ENCODE measurements at regions not wholly inside any gene's neighbourhood (a gene's known extent, or its start where the extent isn't known, plus 50 kb on each side); places are given as distances from the start of the nearest gene placed in this dataset.
A peak's percentile ranks its signal among the peaks of the same experiment; 100 is the strongest.

DNA sequence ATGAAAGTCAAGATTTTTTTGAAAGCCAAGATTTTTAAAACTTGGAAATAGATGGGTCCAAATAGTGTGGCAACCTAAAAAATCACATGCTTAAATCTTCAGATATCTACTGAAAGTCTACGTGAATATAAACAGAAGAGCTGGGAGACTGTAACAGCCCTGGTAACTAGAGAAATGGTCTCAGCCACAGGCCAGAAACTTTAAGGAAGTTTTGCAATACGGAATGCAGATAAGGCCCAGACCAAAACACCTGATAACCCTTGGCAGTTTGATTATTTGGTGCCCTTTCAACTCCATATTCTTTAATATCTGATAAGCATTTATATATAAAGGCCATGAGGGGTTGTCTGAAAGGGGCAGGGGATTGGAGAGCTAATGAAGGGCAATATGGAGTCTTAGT is 537.3 kb upstream of the TGFBR2 start:
- DNase-seq: no peak

- DNase-seq: no peak
Observed at GRCh38 chr3:30073040-30073439, 533.4 kb upstream of the TGFBR2 start.

- DNase-seq: no peak
Observed at GRCh38 chr3:30073622-30074021, 532.8 kb upstream of the TGFBR2 start.

- no peak for DNase-seq
Observed at GRCh38 chr3:30075514-30075913, 530.9 kb upstream of the TGFBR2 start.

DNA sequence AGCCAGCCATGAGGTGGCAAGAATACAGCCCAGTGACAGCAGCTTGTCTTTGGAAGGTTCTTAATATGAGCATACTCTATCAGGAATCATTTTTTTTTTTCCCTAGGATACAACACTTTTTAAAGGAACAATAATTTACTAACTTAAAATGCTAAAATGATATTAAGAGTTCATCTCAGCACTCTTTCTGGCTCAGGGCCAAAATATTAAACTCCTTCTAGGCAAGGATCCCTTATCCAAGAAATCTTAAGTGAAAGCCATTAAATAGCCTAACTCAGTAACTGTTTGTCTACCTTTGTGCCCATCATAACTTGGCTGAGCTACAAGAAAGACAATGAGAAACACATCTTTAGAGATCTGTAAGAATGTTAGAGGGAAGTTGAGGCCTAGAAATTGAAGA is 529.5 kb upstream of the TGFBR2 start:
- DNase-seq: no peak

- no peak for DNase-seq
Observed at GRCh38 chr3:30077746-30078145, 528.7 kb upstream of the TGFBR2 start.

DNA sequence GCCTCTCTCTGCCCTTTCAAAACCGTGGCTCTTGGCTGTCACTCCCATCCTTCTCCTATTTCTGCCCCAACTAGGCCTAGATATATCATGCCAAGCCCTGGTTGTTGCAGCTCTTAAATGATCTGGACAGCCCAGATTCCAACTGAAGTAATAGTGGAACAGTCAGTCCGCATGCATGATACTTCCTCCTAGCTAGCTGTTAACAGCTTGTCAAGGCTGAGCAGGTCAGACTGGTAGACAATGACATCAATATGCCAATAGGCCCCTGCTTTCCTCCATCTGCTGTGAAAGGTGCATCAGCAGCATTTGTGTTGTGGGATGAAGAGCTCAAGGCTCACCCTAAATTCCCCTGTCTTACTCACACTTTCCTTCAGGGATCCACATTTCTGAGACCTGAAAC is 527.7 kb upstream of the TGFBR2 start:
- no peak for DNase-seq

DNA sequence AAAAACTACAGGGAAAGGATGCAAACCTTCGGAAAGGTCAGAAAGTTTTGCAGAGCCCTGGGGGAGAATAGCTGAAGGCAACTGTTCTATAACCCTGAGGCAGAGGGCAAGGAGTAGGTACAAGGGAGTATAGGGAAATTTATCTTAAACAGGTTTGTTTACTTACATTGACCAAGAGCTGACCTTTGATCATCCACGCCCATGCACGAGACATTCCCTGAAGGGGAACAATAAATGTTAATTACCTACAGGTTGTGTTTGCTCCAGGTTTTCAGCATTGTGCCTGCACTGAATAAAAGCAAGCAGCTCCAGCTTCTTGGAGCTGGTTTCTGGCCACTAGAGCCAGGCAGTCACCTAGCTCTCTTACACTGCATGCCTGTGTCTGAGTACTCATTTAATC is 524.5 kb upstream of the TGFBR2 start:
- no peak for DNase-seq

DNA sequence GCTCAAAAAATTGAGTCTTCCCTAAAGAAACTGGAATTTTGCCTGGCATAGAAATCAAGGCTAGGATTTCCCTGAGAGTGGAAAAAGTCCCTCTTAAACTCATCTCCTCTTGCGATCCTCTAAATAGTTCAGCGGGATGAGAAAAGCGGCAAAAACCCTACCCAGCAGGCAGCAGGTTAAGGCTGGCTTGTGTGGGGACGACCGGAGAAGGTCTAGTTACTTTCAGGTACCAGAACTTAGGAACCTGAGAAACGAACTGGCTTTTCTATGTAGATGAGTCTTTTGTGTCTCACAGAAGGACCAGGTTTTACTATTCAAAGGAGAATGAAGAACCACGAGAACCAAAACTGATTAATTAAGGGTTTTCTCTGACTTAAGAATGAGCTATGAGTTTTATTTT is 523.7 kb upstream of the TGFBR2 start:
- no peak for DNase-seq

GRCh38 chr3:30083315-30083714 is 523.1 kb upstream of the TGFBR2 start:
- DNase-seq: no peak

DNA sequence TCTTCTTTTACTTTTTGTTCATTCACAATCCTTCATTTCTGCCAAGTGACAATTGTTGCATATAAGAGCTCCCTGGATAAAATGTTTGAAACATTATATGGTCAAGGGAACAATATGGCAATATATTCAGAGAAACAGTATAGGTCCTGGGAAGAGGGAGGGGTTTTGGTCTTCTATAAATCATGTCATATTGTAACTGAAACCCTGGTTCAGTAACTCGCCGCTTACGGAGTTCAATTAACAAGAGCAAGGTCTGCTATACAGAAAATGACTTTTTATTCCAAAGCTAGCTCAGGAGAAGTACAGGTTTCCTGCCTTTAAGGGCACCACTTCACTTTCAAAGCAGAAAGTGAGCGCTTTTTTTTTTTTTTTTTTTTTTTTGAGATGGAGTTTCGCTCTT is 522.1 kb upstream of the TGFBR2 start:
- no peak for DNase-seq

DNA sequence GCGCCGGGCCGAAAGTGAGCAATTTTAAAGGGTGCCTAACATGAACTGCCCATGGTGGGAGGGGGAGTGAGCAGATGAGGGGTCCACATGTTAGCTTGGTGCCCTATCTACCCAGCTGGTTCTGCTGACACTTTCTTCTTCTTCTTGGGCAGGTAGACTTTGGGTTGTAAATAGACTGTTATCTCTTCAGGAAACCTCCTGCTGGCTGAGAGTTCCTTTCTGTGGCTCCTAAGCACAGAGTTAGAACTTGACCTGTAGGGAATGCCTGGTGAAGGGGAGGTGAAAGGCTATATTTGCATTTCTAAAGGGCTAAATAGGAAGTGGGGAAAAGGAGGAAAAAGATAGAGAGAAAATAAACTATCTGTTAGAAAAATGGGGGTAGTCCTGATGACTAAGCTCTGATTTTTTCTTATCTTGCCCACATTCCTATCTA is 521.4 kb upstream of the TGFBR2 start:
- no peak for DNase-seq

- DNase-seq: no peak
Observed at GRCh38 chr3:30085486-30085885, 520.9 kb upstream of the TGFBR2 start.

DNA sequence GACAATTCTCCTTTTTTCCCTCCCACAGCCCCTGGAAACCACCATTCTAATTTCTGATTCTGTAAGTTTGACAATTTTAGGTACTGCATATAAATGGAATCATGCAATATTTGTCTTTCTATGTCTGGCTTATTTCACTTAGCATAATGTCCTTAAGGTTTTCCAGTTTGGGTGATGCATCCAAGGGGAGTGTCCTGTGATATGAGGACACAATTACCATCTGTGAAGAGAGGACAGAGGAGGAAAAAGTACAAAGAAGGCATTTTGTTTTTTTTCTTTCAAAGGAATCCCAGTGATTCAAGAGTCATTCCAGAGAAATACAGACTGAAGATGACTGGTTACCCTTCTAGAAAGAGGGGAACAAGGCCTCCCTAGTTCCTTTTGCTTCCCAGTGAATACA is 514.7 kb upstream of the TGFBR2 start:
- DNase-seq: no peak

GRCh38 chr3:30097022-30097650 is 509.3 kb upstream of the TGFBR2 start:
- DNase-seq: no peak

- no peak for DNase-seq
Observed at GRCh38 chr3:30098243-30098642, 508.2 kb upstream of the TGFBR2 start.

GRCh38 chr3:30098653-30099455 is 507.5 kb upstream of the TGFBR2 start:
- no peak for DNase-seq

DNA sequence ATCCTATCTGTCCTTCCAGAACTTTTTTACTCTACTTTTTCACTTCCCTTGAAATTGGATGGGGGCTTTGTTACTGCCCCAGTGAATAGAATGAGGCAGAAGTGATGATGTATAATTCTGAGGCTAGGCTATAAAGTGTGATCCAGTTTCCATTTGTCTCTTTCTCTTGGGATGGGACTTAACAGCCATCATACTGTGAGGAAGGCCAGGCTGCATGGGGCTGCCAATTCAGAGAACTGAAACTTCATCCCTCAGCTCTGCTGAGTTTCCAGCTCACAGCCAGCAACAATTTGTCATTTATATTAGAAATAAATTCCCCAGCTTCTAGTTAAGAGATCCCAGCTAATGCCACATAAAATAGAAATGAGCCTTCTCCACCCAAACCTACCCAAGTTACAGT is 504.0 kb upstream of the TGFBR2 start:
- no peak for DNase-seq

- no peak for DNase-seq
Observed at GRCh38 chr3:30103186-30103585, 503.2 kb upstream of the TGFBR2 start.

DNA sequence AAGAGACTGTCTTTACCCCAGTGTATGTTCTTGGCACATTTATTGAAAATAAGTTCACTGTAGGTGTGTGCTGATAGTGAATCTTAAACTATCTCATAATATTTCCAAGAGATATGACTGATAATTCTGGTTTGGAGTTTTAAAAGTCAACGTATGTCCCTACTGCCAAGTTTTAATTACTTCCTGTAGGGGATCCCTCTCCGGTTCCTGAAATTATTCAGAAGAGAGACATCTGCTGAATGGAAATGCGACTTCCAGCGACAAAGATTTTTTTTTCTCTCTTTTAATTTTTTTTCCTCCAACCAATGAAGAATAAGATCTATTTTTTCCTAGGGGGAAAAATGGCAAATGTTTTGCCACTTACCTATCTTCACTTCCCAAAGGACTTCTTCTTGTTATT is 498.9 kb upstream of the TGFBR2 start:
- no peak for DNase-seq

- DNase-seq: no peak
Observed at GRCh38 chr3:30112411-30112810, 494.0 kb upstream of the TGFBR2 start.

GRCh38 chr3:30112902-30113484 is 493.4 kb upstream of the TGFBR2 start:
- peak; percentile 18 for DNase-seq

- no peak for DNase-seq
Observed at GRCh38 chr3:30113906-30114305, 492.5 kb upstream of the TGFBR2 start.

- no peak for DNase-seq
Observed at GRCh38 chr3:30114918-30115317, 491.5 kb upstream of the TGFBR2 start.

All from NCI-H774 (cell line).